GM12875 (cell line): ENCODE measurements at regions not wholly inside any gene's neighbourhood (a gene's known extent, or its start where the extent isn't known, plus 50 kb on each side); places are given as distances from the start of the nearest gene placed in this dataset.

Source experiments
- H3K4me3 ChIP-seq: one replicate; pipeline ENCODE4 v1.5.1; 2011; ENCODE audit warnings: low read depth, low read length, control low read depth
- CTCF ChIP-seq: IDR thresholded peaks from 2 replicates; pipeline ENCODE4 v1.5.1; 2011; ENCODE audit warnings: low read depth, mild to moderate bottlenecking, control low read depth, inconsistent platforms, low read length, moderate library complexity, borderline replicate concordance; ENCODE audit not compliant: insufficient read depth

GRCh38 chr13:84127597-84128128, 245.4 kb upstream of the SLITRK1 start:
- TF ChIP-seq CTCF: no peak
- no peak overlapping the region for H3K4me3 ChIP-seq

GRCh38 chr13:84126671-84127171, 244.4 kb upstream of the SLITRK1 start:
- TF ChIP-seq CTCF: no peak
- no peak overlapping the region for H3K4me3 ChIP-seq

- no peak overlapping the region for H3K4me3 ChIP-seq
- TF ChIP-seq CTCF: no peak
Measured at GRCh38 chr13:84121456-84121855, 239.2 kb upstream of the SLITRK1 start.

- no peak overlapping the region for H3K4me3 ChIP-seq
- TF ChIP-seq CTCF: no peak
Measured at GRCh38 chr13:84118839-84119409, 236.7 kb upstream of the SLITRK1 start.

GRCh38 chr13:84098273-84098672, 216.0 kb upstream of the SLITRK1 start:
- no peak overlapping the region for H3K4me3 ChIP-seq

GRCh38 chr13:84097148-84097547, 214.9 kb upstream of the SLITRK1 start:
- no peak for TF ChIP-seq CTCF
- no peak overlapping the region for H3K4me3 ChIP-seq

More at GRCh38 chr13:84098273-84098672, 216.0 kb upstream of the SLITRK1 start:
- TF ChIP-seq CTCF: no peak

GRCh38 chr13:84096216-84096615, 213.9 kb upstream of the SLITRK1 start:
- no peak overlapping the region for H3K4me3 ChIP-seq
- no peak for TF ChIP-seq CTCF
